ENCODE measurements at regions not wholly inside any gene's neighbourhood (a gene's known extent, or its start where the extent isn't known, plus 50 kb on each side); places are given as distances from the start of the nearest gene placed in this dataset.

- TF ChIP-seq JUND (IDR thresholded peaks at IDR 0.05; ENCODE audit: borderline replicate concordance, low read depth, low read length) (no peak), JUND (tag; IDR thresholded peaks at IDR 0.05; ENCODE audit: borderline replicate concordance, low read depth, low read length) (no peak), ZBTB1 (CRISPR knock-in tag; IDR thresholded peaks at IDR 0.05; ENCODE audit: borderline replicate concordance, low read depth) (no peak), USF2 (CRISPR knock-in tag; IDR thresholded peaks at IDR 0.05) (no peak), ZFPM2 (CRISPR knock-in tag; IDR thresholded peaks at IDR 0.05) (no peak), CTCF (IDR thresholded peaks at IDR 0.05 in 2 of 3, conservative IDR thresholded peaks at IDR 0.05 in 1 of 3; ENCODE audit: insufficient read depth in 2 of 3, low read depth in 1 of 3, low read length in 3 of 3) (no peak), RBM39 (optimal IDR thresholded peaks at IDR 0.05; ENCODE audit: low read depth, low read length) (no peak), ATF1 (CRISPR knock-in tag; IDR thresholded peaks at IDR 0.05) (no peak), ATF1 (tag; IDR thresholded peaks at IDR 0.05) (no peak)
Measured at GRCh38 chr3:176609361-176609760, 587.9 kb downstream of the TBL1XR1 start.

All from K562 (cell line).